OCI-LY1 (cell line): ENCODE measurements at regions not wholly inside any gene's neighbourhood (a gene's known extent, or its start where the extent isn't known, plus 50 kb on each side); places are given as distances from the start of the nearest gene placed in this dataset.

Source experiments
- H2AFZ ChIP-seq: fragments of 200-600 bp; sonication (generic), shearing (Covaris generic); 2 replicates; pipeline ENCODE4 v1.6.0; 2014; ENCODE audit warnings: antibody characterized with exemption, mild to moderate bottlenecking, low read length
- H3F3A ChIP-seq: fragments of 200-600 bp; sonication (generic), shearing (Covaris generic); 2 replicates; pipeline ENCODE4 v1.6.0; 2014; ENCODE audit warnings: mild to moderate bottlenecking, antibody characterized with exemption, low read length, moderate library complexity; ENCODE audit not compliant: insufficient read depth
- H3K27ac ChIP-seq: fragments of 200-600 bp; sonication (generic); 2 replicates; pipeline ENCODE4 v1.5.1; 2014; ENCODE audit warnings: low read length, mixed run types, mild to moderate bottlenecking, low read depth; ENCODE audit not compliant: poor library complexity, severe bottlenecking
- H3K27me3 ChIP-seq: fragments of 200-600 bp; sonication (generic); 2 replicates; pipeline ENCODE4 v1.6.0; 2014; ENCODE audit warnings: antibody characterized with exemption, mild to moderate bottlenecking, low read length, moderate library complexity; ENCODE audit not compliant: insufficient read depth
- H3K36me3 ChIP-seq: fragments of 200-600 bp; sonication (generic); 2 replicates; pipeline ENCODE4 v1.6.1; 2014; ENCODE audit warnings: mild to moderate bottlenecking, antibody characterized with exemption, low read length, moderate library complexity, mixed read lengths; ENCODE audit not compliant: insufficient read depth
- H3K4me1 ChIP-seq: fragments of 200-600 bp; sonication (generic); 2 replicates; pipeline ENCODE4 v1.5.1; 2014; ENCODE audit warnings: mild to moderate bottlenecking, low read length, moderate library complexity; ENCODE audit not compliant: insufficient read depth, severe bottlenecking
- H3K4me2 ChIP-seq: fragments of 200-600 bp; sonication (generic), shearing (Covaris generic); 2 replicates; pipeline ENCODE4 v1.6.1; 2014; ENCODE audit warnings: low read length
- H3K4me3 ChIP-seq: fragments of 200-600 bp; sonication (generic); 2 replicates; pipeline ENCODE4 v1.5.1; 2014; ENCODE audit warnings: low read length, low read depth, mild to moderate bottlenecking, mixed read lengths; ENCODE audit not compliant: poor library complexity, severe bottlenecking
- H3K79me2 ChIP-seq: fragments of 200-600 bp; shearing (Covaris generic); 2 replicates; pipeline ENCODE4 v1.6.1; 2016; ENCODE audit warnings: mixed run types, low read length, mixed read lengths; ENCODE audit not compliant: insufficient read depth
- H3K9ac ChIP-seq: fragments of 200-600 bp; sonication (generic), shearing (Covaris generic); 2 replicates; pipeline ENCODE4 v1.6.1; 2014; ENCODE audit warnings: mild to moderate bottlenecking, low read length, mixed read lengths
- H3K9me2 ChIP-seq: fragments of 200-600 bp; sonication (generic), shearing (Covaris generic); 2 replicates; pipeline ENCODE4 v1.6.1; 2014; ENCODE audit warnings: low read depth, mild to moderate bottlenecking, low read length, mixed read lengths
- H3K9me3 ChIP-seq: fragments of 200-600 bp; shearing (Covaris generic); 2 replicates; pipeline ENCODE4 v1.6.1; 2014; ENCODE audit warnings: low read length, mixed read lengths
- H4K20me1 ChIP-seq: fragments of 200-600 bp; sonication (generic), shearing (Covaris generic); 2 replicates; pipeline ENCODE4 v1.6.0; 2016; ENCODE audit warnings: mild to moderate bottlenecking, low read length; ENCODE audit not compliant: insufficient read depth
- CTCF ChIP-seq: fragments of 200-600 bp; sonication (generic), shearing (Covaris generic); IDR thresholded peaks from 2 replicates; pipeline ENCODE4 v1.5.1; 2017; ENCODE audit warnings: mild to moderate bottlenecking, antibody characterized with exemption, low read length, moderate library complexity, mixed read lengths
- EZH2 ChIP-seq: fragments of 200-600 bp; sonication (generic), shearing (Covaris generic); IDR thresholded peaks from 2 replicates; pipeline ENCODE4 v1.8.0; 2017; ENCODE audit warnings: borderline replicate concordance, mixed run types, mild to moderate bottlenecking, antibody characterized with exemption, low read length, moderate library complexity, mixed read lengths

GRCh38 chr16:86375851-86376250 lies 134.5 kb upstream of the FOXF1 start:
- Histone ChIP-seq H2AFZ (no peak overlapping the region), H3K27ac (no peak overlapping the region)

GRCh38 chr16:86376837-86377236 lies 133.5 kb upstream of the FOXF1 start:
- no peaks in the 10 kb centered on the region for H3K36me3 ChIP-seq
- TF ChIP-seq CTCF: no peak
- no peak for TF ChIP-seq EZH2
- H3K9me3 ChIP-seq: no peaks in the 10 kb centered on the region
- H3K4me3 ChIP-seq: no peak overlapping the region
- H3K27me3 ChIP-seq: peaks cover 24% of the 10 kb centered on the region; the same call in 1 of the 2 replicates
- no peaks in the 10 kb centered on the region for H3F3A ChIP-seq
- H3K4me2 ChIP-seq: no peak overlapping the region
- H2AFZ ChIP-seq: no peak overlapping the region
- no peak overlapping the region for H3K9ac ChIP-seq
- H3K4me1 ChIP-seq: no peaks in the 10 kb centered on the region
- no peak overlapping the region for H3K27ac ChIP-seq
- H3K9me2 ChIP-seq: no peaks in the 10 kb centered on the region
- H3K79me2 ChIP-seq: no peaks in the 10 kb centered on the region
- no peaks in the 10 kb centered on the region for H4K20me1 ChIP-seq

More at GRCh38 chr16:86375851-86376250, 134.5 kb upstream of the FOXF1 start:
- no peaks in the 10 kb centered on the region for H3K9me3 ChIP-seq
- H3K9ac ChIP-seq: no peak overlapping the region
- no peaks in the 10 kb centered on the region for H3K9me2 ChIP-seq
- no peaks in the 10 kb centered on the region for H3F3A ChIP-seq
- H3K4me3 ChIP-seq: no peak overlapping the region
- H4K20me1 ChIP-seq: no peaks in the 10 kb centered on the region
- no peak overlapping the region for H3K4me2 ChIP-seq
- peaks cover 19% of the 10 kb centered on the region; the same call in 1 of the 2 replicates for H3K27me3 ChIP-seq
- H3K4me1 ChIP-seq: no peaks in the 10 kb centered on the region
- H3K36me3 ChIP-seq: no peaks in the 10 kb centered on the region
- TF ChIP-seq CTCF: no peak
- no peaks in the 10 kb centered on the region for H3K79me2 ChIP-seq

GRCh38 chr16:86377251-86378022 lies 132.9 kb upstream of the FOXF1 start:
- Histone ChIP-seq H3F3A (no peaks in the 10 kb centered on the region), H3K4me1 (no peaks in the 10 kb centered on the region), H3K9ac (no peak overlapping the region), H3K79me2 (no peaks in the 10 kb centered on the region), H3K9me3 (no peaks in the 10 kb centered on the region), H3K9me2 (no peaks in the 10 kb centered on the region), H2AFZ (no peak overlapping the region), H4K20me1 (no peaks in the 10 kb centered on the region), H3K27ac (no peak overlapping the region), H3K27me3 (peaks cover 24% of the 10 kb centered on the region; the same call in 1 of the 2 replicates), H3K4me2 (no peak overlapping the region), H3K36me3 (no peaks in the 10 kb centered on the region), H3K4me3 (no peak overlapping the region)
- no peak for TF ChIP-seq CTCF
- TF ChIP-seq EZH2: no peak
